Fibroblast of lung (primary cell): ENCODE measurements at regions not wholly inside any gene's neighbourhood (a gene's known extent, or its start where the extent isn't known, plus 50 kb on each side); places are given as distances from the start of the nearest gene placed in this dataset.

Experiments used
- EZH2 ChIP-seq: IDR thresholded peaks from 2 replicates; pipeline ENCODE4 v1.5.1; 2012; ENCODE audit warnings: low read length, control low read depth, mild to moderate bottlenecking; ENCODE audit errors: missing control alignments
- TF ChIP-seq, protein P1 (sequence below), 2 donors: IDR thresholded peaks in 1 of 2; conservative IDR thresholded peaks in 1 of 2; 1 replicate in 1 of 2; 2 replicates in 1 of 2; pipeline ENCODE4 v1.5.1; 2011 to 2012; ENCODE audit warnings: low read length in 2 of 2, control low read depth in 1 of 2, inconsistent platforms in 1 of 2, low read depth in 1 of 2, mild to moderate bottlenecking in 1 of 2

DNA sequence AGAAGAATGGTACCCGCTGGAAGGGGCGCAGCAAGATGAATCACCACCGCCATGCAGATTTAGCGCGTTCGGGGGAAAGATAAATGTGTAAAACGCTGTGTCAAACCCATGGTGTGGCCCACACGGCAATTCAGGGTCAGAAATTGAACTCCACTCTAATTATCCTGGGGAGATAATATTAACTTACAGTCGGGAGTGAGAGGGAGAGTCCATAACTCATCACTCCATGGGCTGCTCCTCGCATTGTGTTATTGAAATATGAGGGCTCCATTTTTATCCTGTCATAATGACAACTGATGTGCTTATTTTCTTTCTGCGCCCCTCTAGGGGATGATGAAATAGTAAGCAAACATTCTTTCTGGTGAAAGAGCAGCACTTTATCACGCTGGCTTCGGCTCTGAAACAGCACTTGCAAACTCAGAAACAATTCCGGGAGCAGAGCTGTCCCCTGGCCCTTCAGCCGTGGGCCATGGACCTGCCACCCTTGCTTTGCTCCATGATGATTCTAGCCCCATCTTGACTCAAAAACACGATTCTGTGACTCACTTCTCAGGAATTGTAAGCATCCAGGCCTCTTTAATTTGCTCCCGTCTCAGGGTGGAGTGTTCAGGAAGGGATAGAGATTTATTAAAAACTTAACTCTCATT, 431.6 kb downstream of the IRX1 start:
- TF ChIP-seq, protein P1, sequence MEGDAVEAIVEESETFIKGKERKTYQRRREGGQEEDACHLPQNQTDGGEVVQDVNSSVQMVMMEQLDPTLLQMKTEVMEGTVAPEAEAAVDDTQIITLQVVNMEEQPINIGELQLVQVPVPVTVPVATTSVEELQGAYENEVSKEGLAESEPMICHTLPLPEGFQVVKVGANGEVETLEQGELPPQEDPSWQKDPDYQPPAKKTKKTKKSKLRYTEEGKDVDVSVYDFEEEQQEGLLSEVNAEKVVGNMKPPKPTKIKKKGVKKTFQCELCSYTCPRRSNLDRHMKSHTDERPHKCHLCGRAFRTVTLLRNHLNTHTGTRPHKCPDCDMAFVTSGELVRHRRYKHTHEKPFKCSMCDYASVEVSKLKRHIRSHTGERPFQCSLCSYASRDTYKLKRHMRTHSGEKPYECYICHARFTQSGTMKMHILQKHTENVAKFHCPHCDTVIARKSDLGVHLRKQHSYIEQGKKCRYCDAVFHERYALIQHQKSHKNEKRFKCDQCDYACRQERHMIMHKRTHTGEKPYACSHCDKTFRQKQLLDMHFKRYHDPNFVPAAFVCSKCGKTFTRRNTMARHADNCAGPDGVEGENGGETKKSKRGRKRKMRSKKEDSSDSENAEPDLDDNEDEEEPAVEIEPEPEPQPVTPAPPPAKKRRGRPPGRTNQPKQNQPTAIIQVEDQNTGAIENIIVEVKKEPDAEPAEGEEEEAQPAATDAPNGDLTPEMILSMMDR (conservative IDR thresholded peaks at IDR 0.05 in 1 of 2, IDR thresholded peaks at IDR 0.05 in 1 of 2; ENCODE audit: low read depth in 1 of 2, low read length in 2 of 2): no peak
- no peak for TF ChIP-seq EZH2
